ENCODE measurements at regions not wholly inside any gene's neighbourhood (a gene's known extent, or its start where the extent isn't known, plus 50 kb on each side); places are given as distances from the start of the nearest gene placed in this dataset.

- Histone ChIP-seq H3K27me3 (ENCODE audit: insufficient read depth, low read length) (no peaks in the 10 kb centered on the region), H4K8ac (replicated peaks; ENCODE audit: insufficient read length, low read depth, low read length) (no peak overlapping the region), H3K4me2 (ENCODE audit: insufficient read depth, insufficient read length, low read length) (no peak overlapping the region), H3K9ac (ENCODE audit: extremely low read depth, insufficient read length, low read length) (no peak overlapping the region), H2BK5ac (ENCODE audit: insufficient read length, low read length) (no peak overlapping the region), H3K18ac (ENCODE audit: insufficient read length, low read depth, low read length) (no peak overlapping the region), H3K79me2 (ENCODE audit: insufficient read depth, low read length) (no peaks in the 10 kb centered on the region), H3T11ph (ENCODE audit: low read length) (no peak overlapping the region), H2AFZ (ENCODE audit: low read length) (no peak overlapping the region), H3K23ac (ENCODE audit: insufficient read length, low read depth, low read length) (no peak overlapping the region), H3K79me1 (ENCODE audit: insufficient read depth, low read depth, low read length, poor library complexity, severe bottlenecking) (no peaks in the 10 kb centered on the region), H2AK5ac (ENCODE audit: insufficient read length, low read length) (no peak overlapping the region), H3K4me1 (ENCODE audit: insufficient read depth, low read length) (no peaks in the 10 kb centered on the region), H2BK120ac (ENCODE audit: low read depth, low read length, poor library complexity, severe bottlenecking) (no peak overlapping the region), H2BK15ac (ENCODE audit: low read depth, low read length) (no peak overlapping the region), H4K91ac (ENCODE audit: insufficient read length, low read depth, low read length) (no peak overlapping the region), H3K14ac (ENCODE audit: insufficient read depth, low read length) (no peak overlapping the region), H4K5ac (ENCODE audit: insufficient read length, low read depth, low read length) (no peak overlapping the region), H2BK20ac (ENCODE audit: low read depth, low read length, poor library complexity, severe bottlenecking) (no peak overlapping the region), H3K23me2 (ENCODE audit: insufficient read length, low read depth, low read length, poor library complexity, severe bottlenecking) (no peaks in the 10 kb centered on the region), H4K20me1 (ENCODE audit: control insufficient read depth, insufficient read depth, insufficient read length) (no peaks in the 10 kb centered on the region), H3K27ac (ENCODE audit: insufficient read length, low read depth, low read length) (no peak overlapping the region), H3K56ac (ENCODE audit: insufficient read length, low read depth, low read length) (no peak overlapping the region), H2BK12ac (ENCODE audit: insufficient read length, low read depth, low read length) (no peak overlapping the region), H3K9me3 (ENCODE audit: control insufficient read depth, low read depth, low read length) (no peaks in the 10 kb centered on the region), H3K4ac (ENCODE audit: low read depth, low read length) (no peak overlapping the region)
- H3K4me3 Mint-ChIP-seq, result no peak overlapping the region
- H3K27ac Mint-ChIP-seq, result no peak overlapping the region
- H3K36me3 Mint-ChIP-seq (ENCODE audit: insufficient read depth in 1 of 3, low read depth in 3 of 3), result no peaks in the 10 kb centered on the region
- DNase-seq, result no peak
- no peak for TF ChIP-seq CTCF (conservative IDR thresholded peaks at IDR 0.05)
- no CpG with 5 or more reads among the region's 2 CpGs for WGBS (ENCODE audit: extremely low coverage, insufficient read length, low lambda C conversion rate)
- peaks cover 5 to 7% of the 10 kb centered on the region in 2 experiments for H3K4me1 Mint-ChIP-seq
- H3K9me3 Mint-ChIP-seq, result no peaks in the 10 kb centered on the region
- no peaks in the 10 kb centered on the region for H3K27me3 Mint-ChIP-seq (ENCODE audit: low read depth)
These were observed 399.7 kb downstream of the BTBD3 start for GRCh38 chr20:12317433-12317832.
